Rectal smooth muscle tissue (tissue), 1 donor: ENCODE measurements at regions not wholly inside any gene's neighbourhood (a gene's known extent, or its start where the extent isn't known, plus 50 kb on each side); places are given as distances from the start of the nearest gene placed in this dataset.

Experiments used
- H3K27ac ChIP-seq: one replicate; pipeline ENCODE4 v1.7.0; 2013; ENCODE audit warnings: low read depth, low read length, inconsistent platforms
- H3K27me3 ChIP-seq: one replicate; pipeline ENCODE4 v1.7.0; 2013; ENCODE audit warnings: low read length; ENCODE audit not compliant: control insufficient read depth, insufficient read depth
- H3K36me3 ChIP-seq: one replicate; pipeline ENCODE4 v1.7.0; 2013; ENCODE audit warnings: low read length; ENCODE audit not compliant: control insufficient read depth, insufficient read depth
- H3K4me1 ChIP-seq: one replicate; pipeline ENCODE4 v1.7.0; 2013; ENCODE audit warnings: low read length; ENCODE audit not compliant: control insufficient read depth, insufficient read depth
- H3K4me3 ChIP-seq: one replicate; pipeline ENCODE4 v1.7.0; 2013; ENCODE audit warnings: low read length
- H3K9ac ChIP-seq: one replicate; pipeline ENCODE4 v1.7.0; 2013; ENCODE audit warnings: low read length

DNA sequence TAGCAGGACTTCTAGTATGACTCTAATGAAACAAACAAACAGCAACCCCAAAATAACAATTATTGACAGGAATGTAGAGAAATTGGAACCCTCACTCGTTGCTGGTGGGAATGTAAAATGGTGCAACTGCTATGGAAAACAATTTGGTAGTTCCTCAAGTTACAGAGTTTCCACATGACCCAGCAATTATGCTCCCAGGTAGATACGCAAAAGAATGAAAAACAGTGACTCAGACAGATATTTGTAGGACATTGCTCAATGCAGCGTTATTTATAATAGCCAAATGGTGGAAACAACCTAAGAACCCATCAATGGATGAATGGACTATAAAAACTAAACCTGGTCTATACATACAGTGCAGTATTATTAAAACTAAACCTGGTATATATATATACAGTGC is 646.1 kb upstream of the FRG1 start:
- H3K4me1 ChIP-seq, result no peaks in the 10 kb centered on the region
- H3K4me3 ChIP-seq, result no peak overlapping the region
- no peak overlapping the region for H3K9ac ChIP-seq
- H3K27me3 ChIP-seq, result no peaks in the 10 kb centered on the region
- no peaks in the 10 kb centered on the region for H3K36me3 ChIP-seq
- no peak overlapping the region for H3K27ac ChIP-seq

DNA sequence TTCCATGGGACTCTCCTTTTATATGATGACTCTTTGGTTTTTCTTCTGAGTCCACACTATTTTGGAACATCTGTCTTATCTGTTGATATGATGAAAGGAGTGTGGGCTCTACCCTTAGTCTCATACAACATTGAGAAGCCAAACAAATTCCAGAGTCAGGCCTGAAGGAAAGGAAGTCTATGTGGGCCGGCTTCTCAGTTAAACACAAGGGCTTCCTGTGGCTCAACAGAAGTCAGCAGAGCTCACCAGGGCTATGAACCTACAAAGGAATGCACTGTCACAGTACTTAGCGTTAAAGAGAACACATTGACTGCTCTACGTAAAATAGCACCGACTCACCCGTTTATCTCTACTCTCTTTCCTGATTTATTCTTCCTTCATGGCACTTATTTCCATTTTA is 641.0 kb upstream of the FRG1 start:
- no peak overlapping the region for H3K27ac ChIP-seq
- no peaks in the 10 kb centered on the region for H3K27me3 ChIP-seq
- no peak overlapping the region for H3K9ac ChIP-seq
- H3K36me3 ChIP-seq, result no peaks in the 10 kb centered on the region
- H3K4me1 ChIP-seq, result no peaks in the 10 kb centered on the region
- no peak overlapping the region for H3K4me3 ChIP-seq

DNA sequence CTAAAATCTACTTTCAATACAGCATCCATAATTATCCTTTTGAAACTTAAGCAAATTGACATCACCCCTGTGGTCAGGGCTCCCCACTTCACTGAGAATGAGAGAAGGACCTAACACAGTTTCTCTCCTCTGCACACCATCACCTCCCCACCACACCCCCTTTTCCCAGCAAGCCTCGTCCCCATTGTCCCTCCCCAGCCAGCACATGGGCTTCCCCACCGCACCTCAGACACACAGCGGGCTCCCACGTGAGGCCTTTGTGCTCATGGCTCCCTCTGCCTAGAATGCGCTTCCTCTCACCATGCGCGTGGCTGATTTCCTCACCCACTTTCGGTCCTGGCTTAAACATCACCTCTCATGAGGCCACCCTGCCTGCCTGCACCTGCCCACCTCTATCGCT is 639.0 kb upstream of the FRG1 start:
- Histone ChIP-seq H3K27ac (no peak overlapping the region), H3K4me3 (no peak overlapping the region), H3K4me1 (no peaks in the 10 kb centered on the region), H3K27me3 (no peaks in the 10 kb centered on the region), H3K36me3 (no peaks in the 10 kb centered on the region), H3K9ac (no peak overlapping the region)

DNA sequence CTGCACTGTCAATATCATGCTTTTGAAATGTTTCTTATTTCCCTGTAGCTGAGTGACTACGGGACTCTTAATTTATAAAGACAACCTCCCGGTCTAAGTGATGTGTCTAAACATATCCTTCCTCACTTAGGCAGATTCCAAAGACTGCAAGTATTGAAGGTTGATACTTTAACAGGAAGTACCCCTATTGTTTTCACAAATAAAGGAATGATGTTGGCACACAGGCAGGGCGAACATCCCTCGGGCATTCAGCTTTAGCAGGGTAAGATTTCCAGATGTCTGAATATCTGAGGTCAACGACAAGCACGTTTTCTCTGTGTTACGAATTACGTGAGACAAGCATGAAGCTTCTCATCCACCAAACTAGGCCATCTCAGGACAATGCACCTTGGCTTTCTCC is 638.0 kb upstream of the FRG1 start:
- H3K9ac ChIP-seq, result no peak overlapping the region
- no peak overlapping the region for H3K27ac ChIP-seq
- H3K27me3 ChIP-seq, result no peaks in the 10 kb centered on the region
- no peaks in the 10 kb centered on the region for H3K4me1 ChIP-seq
- no peak overlapping the region for H3K4me3 ChIP-seq
- H3K36me3 ChIP-seq, result no peaks in the 10 kb centered on the region

DNA sequence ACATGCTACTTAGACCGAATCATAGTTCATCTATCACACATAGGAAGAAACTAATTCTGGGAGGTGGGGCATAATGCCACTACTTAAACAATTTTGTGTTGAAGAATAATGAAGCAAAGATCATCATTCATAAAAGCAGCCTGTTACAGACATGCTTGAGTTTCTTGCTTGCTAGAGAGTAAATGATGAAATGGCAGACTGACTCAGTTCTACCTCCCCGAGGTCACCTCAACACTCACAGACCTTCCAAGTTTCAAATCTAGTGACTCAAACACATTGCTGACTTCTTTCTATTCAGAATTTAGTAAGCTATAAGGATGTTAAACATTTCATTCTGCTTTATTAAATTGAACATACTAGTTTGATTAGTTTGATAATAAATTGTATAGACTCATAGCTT is 636.5 kb upstream of the FRG1 start:
- Histone ChIP-seq H3K36me3 (no peaks in the 10 kb centered on the region), H3K4me3 (no peak overlapping the region), H3K27ac (no peak overlapping the region), H3K9ac (no peak overlapping the region), H3K27me3 (no peaks in the 10 kb centered on the region), H3K4me1 (no peaks in the 10 kb centered on the region)

DNA sequence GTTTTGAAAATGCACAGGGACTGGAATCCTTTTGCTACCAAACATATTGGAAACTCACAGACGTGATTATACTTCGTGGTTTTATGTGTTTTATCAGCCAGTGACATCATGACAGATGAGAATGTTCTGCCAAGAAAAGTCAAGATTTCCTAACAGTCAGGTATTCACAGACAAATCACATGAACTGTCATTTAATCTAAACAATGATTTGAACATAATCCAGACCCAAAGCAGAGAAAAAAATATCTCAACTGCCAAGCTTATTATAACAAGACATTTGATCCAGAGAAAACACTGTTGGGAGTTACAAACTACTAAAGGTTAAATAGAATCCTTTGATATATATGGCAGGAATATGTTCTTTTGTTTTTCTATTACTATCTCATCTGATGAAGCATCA is 635.9 kb upstream of the FRG1 start:
- Histone ChIP-seq H3K4me3 (no peak overlapping the region), H3K9ac (no peak overlapping the region), H3K27ac (no peak overlapping the region), H3K27me3 (no peaks in the 10 kb centered on the region), H3K4me1 (no peaks in the 10 kb centered on the region), H3K36me3 (no peaks in the 10 kb centered on the region)

DNA sequence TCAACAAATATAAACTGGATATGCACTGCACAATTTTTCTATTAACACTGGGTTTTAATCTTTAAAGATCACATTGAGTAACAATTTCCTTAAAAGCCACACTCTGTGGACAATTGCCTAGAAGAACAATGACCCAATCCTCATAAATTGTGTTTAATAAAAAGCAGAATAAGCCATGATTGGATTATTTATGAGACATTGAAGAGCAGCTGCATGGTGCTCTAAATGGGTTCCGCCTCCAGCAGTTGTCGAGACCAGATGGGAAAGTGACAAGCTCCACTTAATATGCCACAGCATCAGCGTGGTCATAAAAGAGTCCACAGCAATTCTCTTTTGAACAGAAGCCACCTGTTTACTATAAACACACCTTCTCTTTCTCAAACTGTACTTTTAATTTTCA is 635.2 kb upstream of the FRG1 start:
- Histone ChIP-seq H3K36me3 (no peaks in the 10 kb centered on the region), H3K9ac (no peak overlapping the region), H3K27me3 (no peaks in the 10 kb centered on the region), H3K27ac (no peak overlapping the region), H3K4me3 (no peak overlapping the region), H3K4me1 (no peaks in the 10 kb centered on the region)

DNA sequence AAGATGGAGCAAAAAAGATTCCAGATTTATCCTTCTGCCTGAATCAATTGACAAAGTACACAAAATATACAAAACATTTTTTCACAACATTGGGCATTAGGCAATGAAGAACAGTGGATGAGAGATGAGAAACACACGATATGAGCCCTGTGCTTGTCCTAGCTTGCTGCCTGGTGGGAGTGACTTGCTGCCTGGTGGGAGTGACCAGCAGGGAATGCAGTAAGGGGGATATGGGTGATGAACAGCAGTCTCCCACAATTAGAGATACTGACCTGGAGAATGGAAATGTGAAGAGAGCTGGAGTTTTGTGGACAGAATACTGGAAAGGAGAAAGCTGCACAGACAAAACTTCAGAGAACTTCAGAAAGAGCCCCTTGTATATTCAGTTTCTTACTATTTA is 629.4 kb upstream of the FRG1 start:
- Histone ChIP-seq H3K4me3 (no peak overlapping the region), H3K27ac (no peak overlapping the region), H3K27me3 (no peaks in the 10 kb centered on the region), H3K4me1 (no peaks in the 10 kb centered on the region), H3K36me3 (no peaks in the 10 kb centered on the region), H3K9ac (no peak overlapping the region)

DNA sequence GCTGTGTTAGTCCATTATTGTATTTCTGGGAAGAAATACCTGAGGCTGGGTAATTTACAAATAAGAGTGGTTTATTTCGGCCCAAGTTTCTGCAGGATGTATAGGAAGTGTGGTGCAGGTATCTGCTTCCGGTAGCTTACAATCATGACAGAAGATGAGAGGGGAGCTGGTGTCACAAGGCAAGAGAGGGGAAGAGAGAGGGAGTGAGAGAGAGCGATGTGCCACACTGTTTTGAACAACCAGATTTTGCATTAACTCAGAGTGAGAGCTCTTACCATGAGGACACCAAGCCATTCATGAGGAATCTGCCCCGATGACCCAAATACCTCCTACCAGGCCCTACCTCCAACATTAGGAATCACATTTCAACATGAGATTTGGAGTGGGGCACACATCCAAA is 627.6 kb upstream of the FRG1 start:
- no peak overlapping the region for H3K27ac ChIP-seq
- no peaks in the 10 kb centered on the region for H3K36me3 ChIP-seq
- H3K4me3 ChIP-seq, result no peak overlapping the region
- no peaks in the 10 kb centered on the region for H3K27me3 ChIP-seq
- H3K9ac ChIP-seq, result no peak overlapping the region
- H3K4me1 ChIP-seq, result no peaks in the 10 kb centered on the region

DNA sequence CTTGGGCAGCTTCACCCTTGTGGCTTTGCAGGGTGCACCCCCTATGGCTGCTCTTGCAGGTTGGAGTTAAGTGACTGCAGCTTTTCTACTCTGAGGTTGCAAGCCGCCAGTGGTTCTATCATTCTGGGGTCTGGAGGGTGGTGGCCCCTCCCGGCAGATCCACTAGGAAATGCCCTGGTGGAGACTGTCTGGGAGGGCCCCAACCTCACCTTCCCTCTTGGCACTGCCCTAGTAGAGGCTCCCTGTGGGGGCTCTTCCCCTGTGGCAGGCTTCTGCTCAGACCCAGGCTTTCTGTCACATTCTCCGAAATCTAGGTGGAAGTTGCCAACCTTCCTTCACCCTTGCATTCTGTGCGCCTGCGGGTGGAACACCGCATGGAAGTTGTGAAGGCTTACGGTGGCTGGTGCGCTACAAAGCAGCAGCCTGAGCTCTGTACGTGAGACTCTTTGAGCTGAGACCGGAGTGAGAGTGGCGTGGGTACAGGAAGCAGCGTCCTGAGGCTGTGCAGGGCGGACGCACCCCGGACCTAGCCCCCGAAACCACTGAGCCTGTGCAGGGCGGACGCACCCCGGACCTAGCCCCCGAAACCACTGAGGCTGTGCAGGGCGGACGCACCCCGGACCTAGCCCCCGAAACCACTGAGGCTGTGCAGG is 626.7 kb upstream of the FRG1 start:
- no peaks in the 10 kb centered on the region for H3K4me1 ChIP-seq
- H3K36me3 ChIP-seq, result no peaks in the 10 kb centered on the region
- H3K27me3 ChIP-seq, result no peaks in the 10 kb centered on the region
- H3K9ac ChIP-seq, result no peak overlapping the region
- no peak overlapping the region for H3K4me3 ChIP-seq
- no peak overlapping the region for H3K27ac ChIP-seq

DNA sequence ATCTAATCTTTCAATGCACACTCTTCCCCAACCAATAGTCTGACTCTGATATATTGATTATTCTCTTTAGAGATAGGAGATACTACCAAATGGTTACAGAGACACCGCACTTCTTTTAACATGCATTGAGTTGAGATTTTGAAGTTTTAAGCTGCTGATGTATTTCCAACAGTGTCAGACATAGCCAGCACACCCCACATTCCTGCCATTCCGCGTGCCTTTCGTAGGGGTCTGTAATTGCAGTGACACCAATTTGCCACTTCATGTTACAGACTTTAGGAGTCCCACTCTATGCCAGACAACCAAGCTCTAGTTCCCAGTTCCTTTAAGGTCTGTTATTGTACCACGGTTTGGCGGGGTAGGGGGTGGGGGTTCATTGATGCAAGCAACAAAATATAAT is 618.2 kb upstream of the FRG1 start:
- Histone ChIP-seq H3K27ac (no peak overlapping the region), H3K36me3 (no peaks in the 10 kb centered on the region), H3K4me3 (no peak overlapping the region), H3K9ac (no peak overlapping the region), H3K27me3 (no peaks in the 10 kb centered on the region), H3K4me1 (no peaks in the 10 kb centered on the region)

DNA sequence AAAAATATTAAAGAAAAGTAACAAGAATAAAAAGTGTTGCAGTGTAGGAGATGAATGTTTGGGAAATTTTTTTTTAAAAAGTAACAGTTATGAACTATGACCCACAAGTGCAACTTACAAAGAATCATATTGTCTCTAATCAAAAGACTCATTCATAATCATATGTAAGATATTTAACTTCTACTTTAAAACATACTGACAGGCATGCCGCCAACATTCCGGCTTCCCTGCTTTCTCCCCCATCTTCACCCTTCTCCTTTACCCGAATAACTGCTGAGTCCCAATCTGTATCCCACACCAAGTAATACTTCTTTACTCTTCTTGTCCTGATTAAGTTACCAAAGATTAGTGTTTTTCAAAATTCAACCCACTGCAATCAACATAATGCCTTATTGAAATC is 598.8 kb upstream of the FRG1 start:
- H3K9ac ChIP-seq, result no peak overlapping the region
- H3K27ac ChIP-seq, result no peak overlapping the region
- no peaks in the 10 kb centered on the region for H3K27me3 ChIP-seq
- no peak overlapping the region for H3K4me3 ChIP-seq
- no peaks in the 10 kb centered on the region for H3K4me1 ChIP-seq
- H3K36me3 ChIP-seq, result no peaks in the 10 kb centered on the region

DNA sequence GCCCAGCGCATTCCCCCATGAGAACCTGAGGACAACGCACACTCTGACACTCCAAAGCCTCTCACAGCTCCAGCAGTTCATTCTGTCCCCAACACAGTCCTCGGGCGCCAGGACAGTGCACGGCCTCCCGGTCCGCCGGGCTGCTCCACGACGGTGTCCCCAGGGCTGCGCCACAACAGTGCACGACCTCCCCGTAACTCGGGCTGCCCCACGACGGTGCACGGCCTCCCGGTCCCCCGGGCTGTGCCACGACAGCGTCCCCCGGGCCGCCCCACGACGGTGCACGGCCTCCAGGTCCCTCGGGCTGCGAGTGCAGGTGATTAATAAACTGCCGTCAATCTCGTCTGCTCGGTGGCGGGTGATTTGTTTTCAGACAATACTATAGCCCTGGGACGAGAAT is 585.1 kb upstream of the FRG1 start:
- Histone ChIP-seq H3K4me1 (no peaks in the 10 kb centered on the region), H3K27me3 (no peaks in the 10 kb centered on the region), H3K4me3 (no peak overlapping the region)

More for the DNA sequence above, 585.1 kb upstream of the FRG1 start:
- no peak overlapping the region for H3K9ac ChIP-seq
- H3K36me3 ChIP-seq, result no peaks in the 10 kb centered on the region
- no peak overlapping the region for H3K27ac ChIP-seq
